NCI-H146 (cell line): ENCODE measurements at regions not wholly inside any gene's neighbourhood (a gene's known extent, or its start where the extent isn't known, plus 50 kb on each side); places are given as distances from the start of the nearest gene placed in this dataset.
A peak's percentile ranks its signal among the peaks of the same experiment; 100 is the strongest.

Source experiments
- DNase-seq: peaks from one replicate; lab custom pipeline; 2025; lab: John Stamatoyannopoulos, UW

GRCh38 chr9:23172206-23172605 is 653.8 kb downstream of the ELAVL2 start:
- DNase-seq, result no peak

GRCh38 chr9:23172979-23173637 is 652.9 kb downstream of the ELAVL2 start:
- DNase-seq, result no peak

GRCh38 chr9:23194281-23194680 is 631.8 kb downstream of the ELAVL2 start:
- DNase-seq, result no peak

GRCh38 chr9:23215688-23216087 is 610.4 kb downstream of the ELAVL2 start:
- no peak for DNase-seq

GRCh38 chr9:23219471-23219870 is 606.6 kb downstream of the ELAVL2 start:
- DNase-seq, result no peak

- no peak for DNase-seq
Measured at GRCh38 chr9:23220171-23220570, 605.9 kb downstream of the ELAVL2 start.

- DNase-seq, result no peak
Measured at GRCh38 chr9:23220957-23221356, 605.1 kb downstream of the ELAVL2 start.

GRCh38 chr9:23229890-23230317 is 596.1 kb downstream of the ELAVL2 start:
- DNase-seq, result peak; percentile 51

- DNase-seq, result peak; percentile 13
Measured at GRCh38 chr9:23232831-23233230, 593.2 kb downstream of the ELAVL2 start.

GRCh38 chr9:23243523-23243922 is 582.5 kb downstream of the ELAVL2 start:
- DNase-seq, result no peak

GRCh38 chr9:23245067-23245466 is 581.0 kb downstream of the ELAVL2 start:
- no peak for DNase-seq

GRCh38 chr9:23254404-23255184 is 571.4 kb downstream of the ELAVL2 start:
- no peak for DNase-seq

GRCh38 chr9:23255346-23255745 is 570.7 kb downstream of the ELAVL2 start:
- no peak for DNase-seq

GRCh38 chr9:23258569-23258968 is 567.5 kb downstream of the ELAVL2 start:
- DNase-seq, result no peak

- no peak for DNase-seq
Measured at GRCh38 chr9:23278561-23278960, 547.5 kb downstream of the ELAVL2 start.

GRCh38 chr9:23287390-23287789 is 538.6 kb downstream of the ELAVL2 start:
- no peak for DNase-seq

- no peak for DNase-seq
Measured at GRCh38 chr9:23288545-23288944, 537.5 kb downstream of the ELAVL2 start.

GRCh38 chr9:23290973-23291372 is 535.1 kb downstream of the ELAVL2 start:
- DNase-seq, result no peak

GRCh38 chr9:23302281-23302680 is 523.8 kb downstream of the ELAVL2 start:
- no peak for DNase-seq

GRCh38 chr9:23306731-23307130 is 519.3 kb downstream of the ELAVL2 start:
- DNase-seq, result no peak

- DNase-seq, result no peak
Measured at GRCh38 chr9:23307731-23308513, 518.1 kb downstream of the ELAVL2 start.

GRCh38 chr9:23309800-23310199 is 516.2 kb downstream of the ELAVL2 start:
- peak; percentile 75 for DNase-seq

GRCh38 chr9:23314247-23314646 is 511.8 kb downstream of the ELAVL2 start:
- no peak for DNase-seq
